ENCODE measurements at regions not wholly inside any gene's neighbourhood (a gene's known extent, or its start where the extent isn't known, plus 50 kb on each side); places are given as distances from the start of the nearest gene placed in this dataset.

DNA sequence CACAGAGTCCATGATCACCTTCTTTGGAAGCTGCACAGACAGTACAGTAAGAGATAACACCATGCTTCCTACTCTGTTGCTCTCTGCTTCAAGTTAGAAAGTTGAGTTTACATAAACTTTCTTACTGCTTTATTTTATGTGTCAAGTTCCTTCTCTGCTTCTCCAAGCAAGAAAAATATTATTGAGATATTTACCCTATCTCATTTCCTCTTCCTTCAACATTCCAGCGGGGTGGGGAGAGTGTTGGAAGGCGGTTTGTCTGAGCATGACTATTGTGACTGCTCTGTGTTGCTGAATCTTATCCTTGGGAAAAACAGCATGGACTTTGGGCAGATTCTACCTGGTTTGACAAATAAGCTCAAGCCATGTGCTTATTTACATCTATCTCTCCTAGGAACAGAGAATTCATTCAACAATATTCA is 66.9 kb upstream of the EPB41L4A start:
- H3K27ac Mint-ChIP-seq: no peak overlapping the region

More for the DNA sequence above, 66.9 kb upstream of the EPB41L4A start:
- Mint-ChIP-seq H3K9me3 (no peaks in the 10 kb centered on the region; the same call in 2 of the 3 replicates), H3K36me3 (ENCODE audit: low read depth) (no peaks in the 10 kb centered on the region), H3K4me3 (no peak overlapping the region), H3K27me3 (ENCODE audit: insufficient read depth, low read depth, poor library complexity) (peaks cover 6% of the 10 kb centered on the region), H3K4me1 (no peaks in the 10 kb centered on the region)
- DNase-seq (ENCODE audit: low spot score) (no peak), ATAC-seq (no peak)
- Histone ChIP-seq H3K27ac (ENCODE audit: low read depth) (no peak overlapping the region), H3K79me2 (replicated peaks; ENCODE audit: insufficient read depth) (no peaks in the 10 kb centered on the region), H3F3A (replicated peaks; ENCODE audit: low read depth) (no peaks in the 10 kb centered on the region), H4K20me1 (replicated peaks; ENCODE audit: insufficient read depth) (no peaks in the 10 kb centered on the region), H3K4me2 (no peak overlapping the region), H3K4me1 (ENCODE audit: insufficient read depth) (no peaks in the 10 kb centered on the region), H2AFZ (no peak overlapping the region), H3K27me3 (ENCODE audit: insufficient read depth) (no peaks in the 10 kb centered on the region), H3K4me3 (no peak overlapping the region), H3K9me2 (ENCODE audit: insufficient read depth) (peaks cover 5% of the 10 kb centered on the region; the same call in 1 of the 2 replicates), H3K36me3 (ENCODE audit: insufficient read depth) (no peaks in the 10 kb centered on the region)
- TF ChIP-seq CREB1 (CRISPR knock-in tag; IDR thresholded peaks at IDR 0.05; ENCODE audit: low read depth) (no peak), POLR2AphosphoS5 (IDR thresholded peaks at IDR 0.05; ENCODE audit: low read depth) (no peak), EZH2 (IDR thresholded peaks at IDR 0.05; ENCODE audit: low read depth, unreplicated experiment) (no peak), CTCF (conservative IDR thresholded peaks at IDR 0.05; ENCODE audit: low read depth in 2 of 2) (no peak), ZNF331 (CRISPR knock-in tag; IDR thresholded peaks at IDR 0.05; ENCODE audit: low read depth) (no peak)
- TF ChIP-seq, protein P1, sequence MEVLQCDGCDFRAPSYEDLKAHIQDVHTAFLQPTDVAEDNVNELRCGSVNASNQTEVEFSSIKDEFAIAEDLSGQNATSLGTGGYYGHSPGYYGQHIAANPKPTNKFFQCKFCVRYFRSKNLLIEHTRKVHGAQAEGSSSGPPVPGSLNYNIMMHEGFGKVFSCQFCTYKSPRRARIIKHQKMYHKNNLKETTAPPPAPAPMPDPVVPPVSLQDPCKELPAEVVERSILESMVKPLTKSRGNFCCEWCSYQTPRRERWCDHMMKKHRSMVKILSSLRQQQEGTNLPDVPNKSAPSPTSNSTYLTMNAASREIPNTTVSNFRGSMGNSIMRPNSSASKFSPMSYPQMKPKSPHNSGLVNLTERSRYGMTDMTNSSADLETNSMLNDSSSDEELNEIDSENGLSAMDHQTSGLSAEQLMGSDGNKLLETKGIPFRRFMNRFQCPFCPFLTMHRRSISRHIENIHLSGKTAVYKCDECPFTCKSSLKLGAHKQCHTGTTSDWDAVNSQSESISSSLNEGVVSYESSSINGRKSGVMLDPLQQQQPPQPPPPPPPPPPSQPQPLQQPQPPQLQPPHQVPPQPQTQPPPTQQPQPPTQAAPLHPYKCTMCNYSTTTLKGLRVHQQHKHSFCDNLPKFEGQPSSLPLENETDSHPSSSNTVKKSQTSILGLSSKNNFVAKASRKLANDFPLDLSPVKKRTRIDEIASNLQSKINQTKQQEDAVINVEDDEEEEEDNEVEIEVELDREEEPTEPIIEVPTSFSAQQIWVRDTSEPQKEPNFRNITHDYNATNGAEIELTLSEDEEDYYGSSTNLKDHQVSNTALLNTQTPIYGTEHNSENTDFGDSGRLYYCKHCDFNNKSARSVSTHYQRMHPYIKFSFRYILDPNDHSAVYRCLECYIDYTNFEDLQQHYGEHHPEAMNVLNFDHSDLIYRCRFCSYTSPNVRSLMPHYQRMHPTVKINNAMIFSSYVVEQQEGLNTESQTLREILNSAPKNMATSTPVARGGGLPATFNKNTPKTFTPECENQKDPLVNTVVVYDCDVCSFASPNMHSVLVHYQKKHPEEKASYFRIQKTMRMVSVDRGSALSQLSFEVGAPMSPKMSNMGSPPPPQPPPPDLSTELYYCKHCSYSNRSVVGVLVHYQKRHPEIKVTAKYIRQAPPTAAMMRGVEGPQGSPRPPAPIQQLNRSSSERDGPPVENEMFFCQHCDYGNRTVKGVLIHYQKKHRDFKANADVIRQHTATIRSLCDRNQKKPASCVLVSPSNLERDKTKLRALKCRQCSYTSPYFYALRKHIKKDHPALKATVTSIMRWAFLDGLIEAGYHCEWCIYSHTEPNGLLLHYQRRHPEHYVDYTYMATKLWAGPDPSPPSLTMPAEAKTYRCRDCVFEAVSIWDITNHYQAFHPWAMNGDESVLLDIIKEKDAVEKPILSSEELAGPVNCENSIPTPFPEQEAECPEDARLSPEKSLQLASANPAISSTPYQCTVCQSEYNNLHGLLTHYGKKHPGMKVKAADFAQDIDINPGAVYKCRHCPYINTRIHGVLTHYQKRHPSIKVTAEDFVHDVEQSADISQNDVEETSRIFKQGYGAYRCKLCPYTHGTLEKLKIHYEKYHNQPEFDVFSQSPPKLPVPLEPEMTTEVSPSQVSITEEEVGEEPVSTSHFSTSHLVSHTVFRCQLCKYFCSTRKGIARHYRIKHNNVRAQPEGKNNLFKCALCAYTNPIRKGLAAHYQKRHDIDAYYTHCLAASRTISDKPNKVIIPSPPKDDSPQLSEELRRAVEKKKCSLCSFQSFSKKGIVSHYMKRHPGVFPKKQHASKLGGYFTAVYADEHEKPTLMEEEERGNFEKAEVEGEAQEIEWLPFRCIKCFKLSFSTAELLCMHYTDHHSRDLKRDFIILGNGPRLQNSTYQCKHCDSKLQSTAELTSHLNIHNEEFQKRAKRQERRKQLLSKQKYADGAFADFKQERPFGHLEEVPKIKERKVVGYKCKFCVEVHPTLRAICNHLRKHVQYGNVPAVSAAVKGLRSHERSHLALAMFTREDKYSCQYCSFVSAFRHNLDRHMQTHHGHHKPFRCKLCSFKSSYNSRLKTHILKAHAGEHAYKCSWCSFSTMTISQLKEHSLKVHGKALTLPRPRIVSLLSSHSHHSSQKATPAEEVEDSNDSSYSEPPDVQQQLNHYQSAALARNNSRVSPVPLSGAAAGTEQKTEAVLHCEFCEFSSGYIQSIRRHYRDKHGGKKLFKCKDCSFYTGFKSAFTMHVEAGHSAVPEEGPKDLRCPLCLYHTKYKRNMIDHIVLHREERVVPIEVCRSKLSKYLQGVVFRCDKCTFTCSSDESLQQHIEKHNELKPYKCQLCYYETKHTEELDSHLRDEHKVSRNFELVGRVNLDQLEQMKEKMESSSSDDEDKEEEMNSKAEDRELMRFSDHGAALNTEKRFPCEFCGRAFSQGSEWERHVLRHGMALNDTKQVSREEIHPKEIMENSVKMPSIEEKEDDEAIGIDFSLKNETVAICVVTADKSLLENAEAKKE (CRISPR knock-in tag; IDR thresholded peaks at IDR 0.05): no peak
- TF ChIP-seq, protein P2, sequence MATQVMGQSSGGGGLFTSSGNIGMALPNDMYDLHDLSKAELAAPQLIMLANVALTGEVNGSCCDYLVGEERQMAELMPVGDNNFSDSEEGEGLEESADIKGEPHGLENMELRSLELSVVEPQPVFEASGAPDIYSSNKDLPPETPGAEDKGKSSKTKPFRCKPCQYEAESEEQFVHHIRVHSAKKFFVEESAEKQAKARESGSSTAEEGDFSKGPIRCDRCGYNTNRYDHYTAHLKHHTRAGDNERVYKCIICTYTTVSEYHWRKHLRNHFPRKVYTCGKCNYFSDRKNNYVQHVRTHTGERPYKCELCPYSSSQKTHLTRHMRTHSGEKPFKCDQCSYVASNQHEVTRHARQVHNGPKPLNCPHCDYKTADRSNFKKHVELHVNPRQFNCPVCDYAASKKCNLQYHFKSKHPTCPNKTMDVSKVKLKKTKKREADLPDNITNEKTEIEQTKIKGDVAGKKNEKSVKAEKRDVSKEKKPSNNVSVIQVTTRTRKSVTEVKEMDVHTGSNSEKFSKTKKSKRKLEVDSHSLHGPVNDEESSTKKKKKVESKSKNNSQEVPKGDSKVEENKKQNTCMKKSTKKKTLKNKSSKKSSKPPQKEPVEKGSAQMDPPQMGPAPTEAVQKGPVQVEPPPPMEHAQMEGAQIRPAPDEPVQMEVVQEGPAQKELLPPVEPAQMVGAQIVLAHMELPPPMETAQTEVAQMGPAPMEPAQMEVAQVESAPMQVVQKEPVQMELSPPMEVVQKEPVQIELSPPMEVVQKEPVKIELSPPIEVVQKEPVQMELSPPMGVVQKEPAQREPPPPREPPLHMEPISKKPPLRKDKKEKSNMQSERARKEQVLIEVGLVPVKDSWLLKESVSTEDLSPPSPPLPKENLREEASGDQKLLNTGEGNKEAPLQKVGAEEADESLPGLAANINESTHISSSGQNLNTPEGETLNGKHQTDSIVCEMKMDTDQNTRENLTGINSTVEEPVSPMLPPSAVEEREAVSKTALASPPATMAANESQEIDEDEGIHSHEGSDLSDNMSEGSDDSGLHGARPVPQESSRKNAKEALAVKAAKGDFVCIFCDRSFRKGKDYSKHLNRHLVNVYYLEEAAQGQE (IDR thresholded peaks at IDR 0.05; ENCODE audit: unreplicated experiment): no peak

Measured in GM23338 (cell line).